ENCODE measurements at regions not wholly inside any gene's neighbourhood (a gene's known extent, or its start where the extent isn't known, plus 50 kb on each side); places are given as distances from the start of the nearest gene placed in this dataset.
"Not testable (repeated sequence)": the region's sequence is repeated elsewhere in the genome, so short reads cannot be mapped to it uniquely, and the experiment has no call there.

DNA sequence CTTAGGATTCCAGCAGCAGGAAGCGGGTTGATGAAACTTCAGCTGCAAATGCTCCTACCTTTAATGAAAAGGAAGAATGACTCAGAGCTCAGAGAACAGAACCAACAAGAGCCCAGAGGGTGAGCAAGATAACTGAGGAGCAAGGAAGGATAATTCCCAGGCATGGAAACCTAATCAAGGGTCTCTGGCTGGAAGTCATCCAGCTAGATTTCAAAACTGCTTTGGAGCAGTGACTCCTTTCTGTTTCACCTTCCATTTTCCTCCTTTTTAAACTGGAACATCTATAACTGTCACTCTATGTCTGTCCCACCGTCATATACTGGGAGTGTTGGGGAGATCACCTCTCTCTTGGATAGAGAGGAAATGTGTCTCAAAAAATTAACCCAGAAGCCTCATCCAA is 148.4 kb upstream of the RAB6C start:
- Histone ChIP-seq H3K4me3 (no peak overlapping the region), H3K27me3 (replicated peaks; ENCODE audit: insufficient read depth) (no peaks in the 10 kb centered on the region), H3K36me3 (no peaks in the 10 kb centered on the region), H3K4me1 (replicated peaks) (no peaks in the 10 kb centered on the region), H3K27ac (no peak overlapping the region), H3K9me3 (no peaks in the 10 kb centered on the region)
- WGBS = 95% methylated on average over 2 of the region's 2 CpGs
- no peak for DNase-seq (ENCODE audit: low spot score)
- intact Hi-C loops (cut with DNase I) = no loop called here
- TF ChIP-seq, protein P1, sequence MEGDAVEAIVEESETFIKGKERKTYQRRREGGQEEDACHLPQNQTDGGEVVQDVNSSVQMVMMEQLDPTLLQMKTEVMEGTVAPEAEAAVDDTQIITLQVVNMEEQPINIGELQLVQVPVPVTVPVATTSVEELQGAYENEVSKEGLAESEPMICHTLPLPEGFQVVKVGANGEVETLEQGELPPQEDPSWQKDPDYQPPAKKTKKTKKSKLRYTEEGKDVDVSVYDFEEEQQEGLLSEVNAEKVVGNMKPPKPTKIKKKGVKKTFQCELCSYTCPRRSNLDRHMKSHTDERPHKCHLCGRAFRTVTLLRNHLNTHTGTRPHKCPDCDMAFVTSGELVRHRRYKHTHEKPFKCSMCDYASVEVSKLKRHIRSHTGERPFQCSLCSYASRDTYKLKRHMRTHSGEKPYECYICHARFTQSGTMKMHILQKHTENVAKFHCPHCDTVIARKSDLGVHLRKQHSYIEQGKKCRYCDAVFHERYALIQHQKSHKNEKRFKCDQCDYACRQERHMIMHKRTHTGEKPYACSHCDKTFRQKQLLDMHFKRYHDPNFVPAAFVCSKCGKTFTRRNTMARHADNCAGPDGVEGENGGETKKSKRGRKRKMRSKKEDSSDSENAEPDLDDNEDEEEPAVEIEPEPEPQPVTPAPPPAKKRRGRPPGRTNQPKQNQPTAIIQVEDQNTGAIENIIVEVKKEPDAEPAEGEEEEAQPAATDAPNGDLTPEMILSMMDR (IDR thresholded peaks at IDR 0.05) = no peak
- TF ChIP-seq POLR2AphosphoS5 (IDR thresholded peaks at IDR 0.05) (no peak), POLR2A (IDR thresholded peaks at IDR 0.05) (no peak)

DNA sequence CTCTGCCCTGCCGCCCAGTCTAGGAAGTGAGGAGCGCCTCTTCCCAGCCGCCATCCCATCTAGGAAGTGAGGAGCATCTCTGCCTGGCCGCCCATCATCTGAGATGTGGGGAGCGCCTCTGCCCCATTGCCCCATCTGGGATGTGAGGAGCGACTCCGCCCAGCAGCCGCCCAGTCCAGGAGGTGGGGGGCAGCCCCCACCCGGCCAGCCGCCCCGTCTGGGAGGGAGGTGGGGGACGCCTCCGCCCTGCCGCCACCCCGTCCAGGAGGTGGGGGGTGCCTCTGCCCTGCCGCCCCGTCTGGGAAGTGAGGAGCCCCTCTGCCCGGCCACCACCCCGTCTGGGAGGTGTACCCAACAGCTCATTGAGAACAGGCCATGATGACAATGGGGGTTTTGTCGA is 146.0 kb upstream of the RAB6C start:
- H3K4me1 ChIP-seq (replicated peaks); H3K4me3 ChIP-seq; H3K36me3 ChIP-seq; DNase-seq (ENCODE audit: low spot score); H3K9me3 ChIP-seq; H3K27me3 ChIP-seq (replicated peaks; ENCODE audit: insufficient read depth); intact Hi-C loops (cut with DNase I); H3K27ac ChIP-seq: not testable (repeated sequence)
- 96% methylated on average over 19 of the region's 20 CpGs for WGBS

DNA sequence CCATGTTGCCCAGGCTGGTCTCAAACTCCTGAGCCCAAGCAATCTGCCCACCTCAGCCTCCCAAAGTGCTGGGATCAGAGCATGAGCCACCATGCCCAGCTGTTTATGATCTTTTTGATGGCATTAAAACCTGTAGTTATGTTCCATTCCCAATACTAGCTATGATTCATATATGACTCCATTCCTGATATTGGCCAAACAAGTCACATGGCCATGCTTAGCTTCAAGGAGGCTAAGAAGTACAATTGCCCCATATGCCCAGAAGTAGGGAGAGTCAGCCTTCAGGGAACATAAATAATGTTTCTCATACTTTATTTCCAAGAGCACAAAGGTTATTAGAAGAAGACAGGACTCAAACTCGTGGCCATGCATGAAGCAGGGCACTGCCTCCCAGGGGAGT is 132.4 kb upstream of the RAB6C start:
- intact Hi-C loops (cut with DNase I) = loop anchor here (5.0 kb wide), 1 partner anchor 1110 kb away; no protein-coding TSS in a partner anchor
- Histone ChIP-seq H3K27ac (no peak overlapping the region), H3K9me3 (no peaks in the 10 kb centered on the region), H3K27me3 (replicated peaks; ENCODE audit: insufficient read depth) (no peaks in the 10 kb centered on the region), H3K36me3 (no peaks in the 10 kb centered on the region), H3K4me3 (no peak overlapping the region), H3K4me1 (replicated peaks) (no peaks in the 10 kb centered on the region)
- no peak for TF ChIP-seq POLR2A (IDR thresholded peaks at IDR 0.05)
- no peak for TF ChIP-seq POLR2AphosphoS5 (IDR thresholded peaks at IDR 0.05)
- TF ChIP-seq, protein P1 (IDR thresholded peaks at IDR 0.05) = no peak
- no peak for DNase-seq (ENCODE audit: low spot score)
- WGBS = 71% methylated on average over 1 of the region's 1 CpG

DNA sequence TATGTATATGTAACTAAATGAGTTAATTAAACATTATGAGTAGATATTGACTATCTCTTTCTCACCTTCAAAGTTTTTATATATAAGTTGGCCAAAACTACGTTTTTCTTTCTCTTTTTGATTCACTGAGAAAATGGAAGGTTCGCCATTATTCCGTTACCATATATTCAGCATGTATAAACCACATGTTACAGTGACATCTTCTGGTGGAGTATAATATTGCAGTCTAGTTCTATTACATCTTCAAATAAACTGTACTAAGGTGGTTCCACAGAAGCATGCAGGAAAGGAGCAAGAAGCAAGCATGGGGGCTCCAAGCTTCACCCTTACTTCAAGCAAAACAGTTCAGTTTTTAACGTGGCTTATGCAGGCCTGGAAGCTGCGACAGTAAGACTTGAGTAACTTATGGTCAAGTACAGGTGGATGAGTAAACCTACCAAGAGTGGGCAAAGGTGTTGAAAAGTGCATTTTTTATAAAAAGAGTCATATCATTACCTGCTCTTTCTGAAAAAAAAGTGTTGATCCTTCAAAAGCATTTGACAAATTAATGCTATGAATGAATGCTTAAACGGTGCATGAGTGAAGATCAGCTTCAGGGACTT is 129.8 kb upstream of the RAB6C start:
- no peaks in the 10 kb centered on the region for H3K4me1 ChIP-seq (replicated peaks)
- intact Hi-C loops (cut with DNase I) = loop anchor here (5.0 kb wide), 1 partner anchor 1112 kb away; no protein-coding TSS in a partner anchor
- DNase-seq (ENCODE audit: low spot score) = no peak

DNA sequence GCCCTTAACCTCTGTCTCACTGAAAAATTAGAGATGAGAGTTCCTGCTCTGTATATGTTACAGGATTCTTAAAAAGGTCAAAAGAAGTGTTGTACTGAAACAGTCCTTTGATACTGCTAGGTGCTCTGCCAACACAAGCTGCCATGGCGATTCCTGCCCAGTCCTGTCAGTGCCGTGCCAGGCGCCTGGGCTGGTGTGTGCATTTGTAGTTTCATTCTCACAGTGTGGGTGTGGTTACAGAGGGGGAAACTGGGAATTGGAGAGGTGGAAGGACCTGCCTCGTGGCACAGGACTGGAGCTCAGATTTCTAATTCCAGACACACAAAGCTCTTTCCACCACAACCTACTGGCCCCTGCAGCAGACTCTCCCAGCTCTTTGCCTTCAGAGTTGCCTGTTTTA is 122.3 kb upstream of the RAB6C start:
- DNase-seq (ENCODE audit: low spot score) = peak; percentile 72
- WGBS = 39% methylated on average over 4 of the region's 4 CpGs
- intact Hi-C loops (cut with DNase I) = no loop called here
- Histone ChIP-seq H3K4me1 (replicated peaks) (no peaks in the 10 kb centered on the region), H3K27me3 (replicated peaks; ENCODE audit: insufficient read depth) (no peaks in the 10 kb centered on the region), H3K4me3 (no peak overlapping the region), H3K36me3 (no peaks in the 10 kb centered on the region), H3K27ac (peak overlapping the region in 1 of 2 donors; percentile 33), H3K9me3 (no peaks in the 10 kb centered on the region)
- TF ChIP-seq POLR2AphosphoS5 (IDR thresholded peaks at IDR 0.05) = peak; percentile 56
- TF ChIP-seq POLR2A (IDR thresholded peaks at IDR 0.05) = no peak

More for the DNA sequence above, 129.8 kb upstream of the RAB6C start:
- 17% methylated on average over 6 of the region's 6 CpGs for WGBS
- Histone ChIP-seq H3K27me3 (replicated peaks; ENCODE audit: insufficient read depth) (no peaks in the 10 kb centered on the region), H3K27ac (no peak overlapping the region), H3K4me3 (no peak overlapping the region), H3K9me3 (no peaks in the 10 kb centered on the region), H3K36me3 (no peaks in the 10 kb centered on the region)
- no peak for TF ChIP-seq POLR2AphosphoS5 (IDR thresholded peaks at IDR 0.05)
- TF ChIP-seq, protein P1 (IDR thresholded peaks at IDR 0.05) = peak; percentile 38 to 82 (median 73)

DNA sequence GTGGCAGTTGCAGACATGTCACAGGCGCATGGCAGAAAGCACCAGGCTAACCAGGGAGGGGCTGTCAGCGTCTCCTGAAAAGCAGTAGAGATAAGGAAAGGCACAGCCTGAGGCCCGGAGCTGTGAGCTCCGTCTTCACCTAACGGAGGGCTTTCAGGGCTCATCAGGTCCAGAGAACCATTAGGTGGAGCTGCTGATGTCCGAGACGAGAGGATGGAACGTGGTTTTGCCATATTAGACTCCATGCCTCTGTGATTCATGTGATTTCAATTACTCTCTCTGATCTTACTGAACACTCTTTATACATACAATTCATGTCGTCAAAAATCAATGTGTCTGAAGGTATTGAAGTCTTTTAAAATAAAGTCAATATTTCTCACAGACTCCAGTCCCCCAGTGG is 120.3 kb upstream of the RAB6C start:
- Histone ChIP-seq H3K4me3 (no peak overlapping the region), H3K4me1 (replicated peaks) (no peaks in the 10 kb centered on the region), H3K36me3 (no peaks in the 10 kb centered on the region), H3K9me3 (no peaks in the 10 kb centered on the region), H3K27ac (no peak overlapping the region), H3K27me3 (replicated peaks; ENCODE audit: insufficient read depth) (no peaks in the 10 kb centered on the region)
- WGBS = 82% methylated on average over 9 of the region's 9 CpGs
- TF ChIP-seq, protein P1 (IDR thresholded peaks at IDR 0.05) = no peak
- intact Hi-C loops (cut with DNase I) = no loop called here
- no peak for DNase-seq (ENCODE audit: low spot score)

All from prostate gland (tissue), 2 donors.